ENCODE measurements at regions not wholly inside any gene's neighbourhood (a gene's known extent, or its start where the extent isn't known, plus 50 kb on each side); places are given as distances from the start of the nearest gene placed in this dataset.

DNA sequence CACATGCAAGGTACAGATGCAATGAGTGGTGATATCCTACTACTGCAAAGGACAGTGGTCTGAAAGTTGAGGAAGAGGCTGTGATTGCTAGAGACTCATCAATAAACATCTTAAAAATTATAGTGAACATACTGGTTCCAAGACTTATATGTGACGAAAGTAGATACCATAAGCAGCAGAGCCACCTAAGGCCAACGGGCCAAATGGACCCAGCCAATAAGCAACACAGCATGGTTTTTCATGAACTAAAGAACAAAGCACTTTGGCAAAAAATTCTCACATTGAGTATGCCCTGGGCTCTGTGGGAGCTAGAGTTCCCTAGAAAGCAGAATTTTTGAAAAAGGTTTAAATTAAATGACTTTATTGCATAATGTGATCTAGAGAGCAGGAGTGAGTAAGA lies 272.1 kb downstream of the SI start (continued):
- TF ChIP-seq KLF10 (tag by site-specific recombination; IDR thresholded peaks at IDR 0.05): no peak
- TF ChIP-seq ZBTB44 (tag by site-specific recombination; IDR thresholded peaks at IDR 0.05): no peak
- TF ChIP-seq ZNF830 (tag by site-specific recombination; IDR thresholded peaks at IDR 0.05; ENCODE audit: low read depth): no peak
- TF ChIP-seq, protein P1, sequence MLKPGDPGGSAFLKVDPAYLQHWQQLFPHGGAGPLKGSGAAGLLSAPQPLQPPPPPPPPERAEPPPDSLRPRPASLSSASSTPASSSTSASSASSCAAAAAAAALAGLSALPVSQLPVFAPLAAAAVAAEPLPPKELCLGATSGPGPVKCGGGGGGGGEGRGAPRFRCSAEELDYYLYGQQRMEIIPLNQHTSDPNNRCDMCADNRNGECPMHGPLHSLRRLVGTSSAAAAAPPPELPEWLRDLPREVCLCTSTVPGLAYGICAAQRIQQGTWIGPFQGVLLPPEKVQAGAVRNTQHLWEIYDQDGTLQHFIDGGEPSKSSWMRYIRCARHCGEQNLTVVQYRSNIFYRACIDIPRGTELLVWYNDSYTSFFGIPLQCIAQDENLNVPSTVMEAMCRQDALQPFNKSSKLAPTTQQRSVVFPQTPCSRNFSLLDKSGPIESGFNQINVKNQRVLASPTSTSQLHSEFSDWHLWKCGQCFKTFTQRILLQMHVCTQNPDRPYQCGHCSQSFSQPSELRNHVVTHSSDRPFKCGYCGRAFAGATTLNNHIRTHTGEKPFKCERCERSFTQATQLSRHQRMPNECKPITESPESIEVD (tag by site-specific recombination; IDR thresholded peaks at IDR 0.05): no peak
- no peak for TF ChIP-seq ZNF585B (tag by site-specific recombination; IDR thresholded peaks at IDR 0.05)
- TF ChIP-seq, protein P2, sequence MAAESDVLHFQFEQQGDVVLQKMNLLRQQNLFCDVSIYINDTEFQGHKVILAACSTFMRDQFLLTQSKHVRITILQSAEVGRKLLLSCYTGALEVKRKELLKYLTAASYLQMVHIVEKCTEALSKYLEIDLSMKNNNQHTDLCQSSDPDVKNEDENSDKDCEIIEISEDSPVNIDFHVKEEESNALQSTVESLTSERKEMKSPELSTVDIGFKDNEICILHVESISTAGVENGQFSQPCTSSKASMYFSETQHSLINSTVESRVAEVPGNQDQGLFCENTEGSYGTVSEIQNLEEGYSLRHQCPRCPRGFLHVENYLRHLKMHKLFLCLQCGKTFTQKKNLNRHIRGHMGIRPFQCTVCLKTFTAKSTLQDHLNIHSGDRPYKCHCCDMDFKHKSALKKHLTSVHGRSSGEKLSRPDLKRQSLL (tag by site-specific recombination; IDR thresholded peaks at IDR 0.05): no peak
- no peak for TF ChIP-seq ZNF529 (tag by site-specific recombination; IDR thresholded peaks at IDR 0.05; ENCODE audit: insufficient replicate concordance)
- TF ChIP-seq ZFP69B (tag by site-specific recombination; IDR thresholded peaks at IDR 0.05): no peak
- TF ChIP-seq, protein P3, sequence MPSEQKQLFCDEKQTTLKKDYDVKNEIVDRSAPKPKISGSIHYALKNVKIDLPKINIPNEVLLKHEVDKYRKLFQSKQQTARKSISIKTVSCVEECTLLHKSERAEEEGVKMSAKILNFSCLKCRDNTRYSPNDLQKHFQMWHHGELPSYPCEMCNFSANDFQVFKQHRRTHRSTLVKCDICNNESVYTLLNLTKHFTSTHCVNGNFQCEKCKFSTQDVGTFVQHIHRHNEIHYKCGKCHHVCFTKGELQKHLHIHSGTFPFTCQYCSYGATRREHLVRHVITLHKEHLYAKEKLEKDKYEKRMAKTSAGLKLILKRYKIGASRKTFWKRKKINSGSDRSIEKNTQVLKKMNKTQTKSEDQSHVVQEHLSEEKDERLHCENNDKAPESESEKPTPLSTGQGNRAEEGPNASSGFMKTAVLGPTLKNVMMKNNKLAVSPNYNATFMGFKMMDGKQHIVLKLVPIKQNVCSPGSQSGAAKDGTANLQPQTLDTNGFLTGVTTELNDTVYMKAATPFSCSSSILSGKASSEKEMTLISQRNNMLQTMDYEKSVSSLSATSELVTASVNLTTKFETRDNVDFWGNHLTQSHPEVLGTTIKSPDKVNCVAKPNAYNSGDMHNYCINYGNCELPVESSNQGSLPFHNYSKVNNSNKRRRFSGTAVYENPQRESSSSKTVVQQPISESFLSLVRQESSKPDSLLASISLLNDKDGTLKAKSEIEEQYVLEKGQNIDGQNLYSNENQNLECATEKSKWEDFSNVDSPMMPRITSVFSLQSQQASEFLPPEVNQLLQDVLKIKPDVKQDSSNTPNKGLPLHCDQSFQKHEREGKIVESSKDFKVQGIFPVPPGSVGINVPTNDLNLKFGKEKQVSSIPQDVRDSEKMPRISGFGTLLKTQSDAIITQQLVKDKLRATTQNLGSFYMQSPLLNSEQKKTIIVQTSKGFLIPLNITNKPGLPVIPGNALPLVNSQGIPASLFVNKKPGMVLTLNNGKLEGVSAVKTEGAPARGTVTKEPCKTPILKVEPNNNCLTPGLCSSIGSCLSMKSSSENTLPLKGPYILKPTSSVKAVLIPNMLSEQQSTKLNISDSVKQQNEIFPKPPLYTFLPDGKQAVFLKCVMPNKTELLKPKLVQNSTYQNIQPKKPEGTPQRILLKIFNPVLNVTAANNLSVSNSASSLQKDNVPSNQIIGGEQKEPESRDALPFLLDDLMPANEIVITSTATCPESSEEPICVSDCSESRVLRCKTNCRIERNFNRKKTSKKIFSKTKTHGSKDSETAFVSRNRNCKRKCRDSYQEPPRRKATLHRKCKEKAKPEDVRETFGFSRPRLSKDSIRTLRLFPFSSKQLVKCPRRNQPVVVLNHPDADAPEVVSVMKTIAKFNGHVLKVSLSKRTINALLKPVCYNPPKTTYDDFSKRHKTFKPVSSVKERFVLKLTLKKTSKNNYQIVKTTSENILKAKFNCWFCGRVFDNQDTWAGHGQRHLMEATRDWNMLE (tag by site-specific recombination; conservative IDR thresholded peaks at IDR 0.05; ENCODE audit: low read depth): no peak

- Histone ChIP-seq H3K36me3 (ENCODE audit: control insufficient read depth in 2 of 2, insufficient read depth in 1 of 2, low read length in 2 of 2) (no peaks in the 10 kb centered on the region), H3K4me3 (ENCODE audit: low read depth, low read length) (no peak overlapping the region), H3K9me3 (ENCODE audit: control insufficient read depth, insufficient read depth, low read depth, low read length) (no peaks in the 10 kb centered on the region), H3K27ac (ENCODE audit: extremely low read depth, low read depth, low read length) (no peak overlapping the region), H3K4me1 (ENCODE audit: control insufficient read depth, insufficient read depth, low read length) (no peaks in the 10 kb centered on the region)
- ChIA-PET POLR2A (no interaction called here), CTCF (no interaction called here)
- TF ChIP-seq ZNF501 (tag by site-specific recombination; IDR thresholded peaks at IDR 0.05) (no peak), ZNF558 (tag by site-specific recombination; IDR thresholded peaks at IDR 0.05) (no peak), ZNF37A (tag by site-specific recombination; IDR thresholded peaks at IDR 0.05) (no peak), ZNF513 (tag by site-specific recombination; IDR thresholded peaks at IDR 0.05) (no peak), ZNF416 (tag by site-specific recombination; IDR thresholded peaks at IDR 0.05) (no peak), ZNF530 (tag by site-specific recombination; IDR thresholded peaks at IDR 0.05; ENCODE audit: low read depth) (no peak), ZNF660 (tag by site-specific recombination; IDR thresholded peaks at IDR 0.05) (no peak), ZNF596 (tag by site-specific recombination; IDR thresholded peaks at IDR 0.05) (no peak), KLF1 (tag by site-specific recombination; IDR thresholded peaks at IDR 0.05) (no peak), ZNF292 (tag by site-specific recombination; IDR thresholded peaks at IDR 0.05; ENCODE audit: borderline replicate concordance, low read depth) (no peak)
- TF ChIP-seq, protein P4, sequence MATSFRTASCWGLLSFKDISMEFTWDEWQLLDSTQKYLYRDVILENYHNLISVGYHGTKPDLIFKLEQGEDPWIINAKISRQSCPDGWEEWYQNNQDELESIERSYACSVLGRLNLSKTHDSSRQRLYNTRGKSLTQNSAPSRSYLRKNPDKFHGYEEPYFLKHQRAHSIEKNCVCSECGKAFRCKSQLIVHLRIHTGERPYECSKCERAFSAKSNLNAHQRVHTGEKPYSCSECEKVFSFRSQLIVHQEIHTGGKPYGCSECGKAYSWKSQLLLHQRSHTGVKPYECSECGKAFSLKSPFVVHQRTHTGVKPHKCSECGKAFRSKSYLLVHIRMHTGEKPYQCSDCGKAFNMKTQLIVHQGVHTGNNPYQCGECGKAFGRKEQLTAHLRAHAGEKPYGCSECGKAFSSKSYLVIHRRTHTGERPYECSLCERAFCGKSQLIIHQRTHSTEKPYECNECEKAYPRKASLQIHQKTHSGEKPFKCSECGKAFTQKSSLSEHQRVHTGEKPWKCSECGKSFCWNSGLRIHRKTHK (tag by site-specific recombination; IDR thresholded peaks at IDR 0.05): no peak
- TF ChIP-seq, protein P5, sequence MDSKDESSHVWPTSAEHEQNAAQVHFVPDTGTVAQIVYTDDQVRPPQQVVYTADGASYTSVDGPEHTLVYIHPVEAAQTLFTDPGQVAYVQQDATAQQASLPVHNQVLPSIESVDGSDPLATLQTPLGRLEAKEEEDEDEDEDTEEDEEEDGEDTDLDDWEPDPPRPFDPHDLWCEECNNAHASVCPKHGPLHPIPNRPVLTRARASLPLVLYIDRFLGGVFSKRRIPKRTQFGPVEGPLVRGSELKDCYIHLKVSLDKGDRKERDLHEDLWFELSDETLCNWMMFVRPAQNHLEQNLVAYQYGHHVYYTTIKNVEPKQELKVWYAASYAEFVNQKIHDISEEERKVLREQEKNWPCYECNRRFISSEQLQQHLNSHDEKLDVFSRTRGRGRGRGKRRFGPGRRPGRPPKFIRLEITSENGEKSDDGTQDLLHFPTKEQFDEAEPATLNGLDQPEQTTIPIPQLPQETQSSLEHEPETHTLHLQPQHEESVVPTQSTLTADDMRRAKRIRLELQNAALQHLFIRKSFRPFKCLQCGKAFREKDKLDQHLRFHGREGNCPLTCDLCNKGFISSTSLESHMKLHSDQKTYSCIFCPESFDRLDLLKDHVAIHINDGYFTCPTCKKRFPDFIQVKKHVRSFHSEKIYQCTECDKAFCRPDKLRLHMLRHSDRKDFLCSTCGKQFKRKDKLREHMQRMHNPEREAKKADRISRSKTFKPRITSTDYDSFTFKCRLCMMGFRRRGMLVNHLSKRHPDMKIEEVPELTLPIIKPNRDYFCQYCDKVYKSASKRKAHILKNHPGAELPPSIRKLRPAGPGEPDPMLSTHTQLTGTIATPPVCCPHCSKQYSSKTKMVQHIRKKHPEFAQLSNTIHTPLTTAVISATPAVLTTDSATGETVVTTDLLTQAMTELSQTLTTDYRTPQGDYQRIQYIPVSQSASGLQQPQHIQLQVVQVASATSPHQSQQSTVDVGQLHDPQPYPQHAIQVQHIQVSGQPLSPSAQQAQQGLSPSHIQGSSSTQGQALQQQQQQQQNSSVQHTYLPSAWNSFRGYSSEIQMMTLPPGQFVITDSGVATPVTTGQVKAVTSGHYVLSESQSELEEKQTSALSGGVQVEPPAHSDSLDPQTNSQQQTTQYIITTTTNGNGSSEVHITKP (tag by site-specific recombination; IDR thresholded peaks at IDR 0.05): no peak
Measured at GRCh38 chr3:164794099-164794498, 284.2 kb downstream of the SI start.

Data from HEK293 (cell line).